LNCaP clone FGC (cell line): ENCODE measurements at regions not wholly inside any gene's neighbourhood (a gene's known extent, or its start where the extent isn't known, plus 50 kb on each side); places are given as distances from the start of the nearest gene placed in this dataset.

ENCODE experiments used
- DNase-seq: peaks from one replicate; pipeline ENCODE4 v3.0.0-alpha.2; 2011; ENCODE audit warnings: low read depth
- H3K4me3 ChIP-seq: 2 replicates; pipeline ENCODE4 v1.5.1; 2011; ENCODE audit warnings: mild to moderate bottlenecking, low read depth, low read length, control low read depth
- TF ChIP-seq, protein P1 (sequence below): IDR thresholded peaks from 2 replicates; pipeline ENCODE4 v1.5.1; 2012; ENCODE audit warnings: mild to moderate bottlenecking; ENCODE audit not compliant: control insufficient read depth, insufficient read depth; ENCODE audit errors: extremely low read depth

- TF ChIP-seq, protein P1, sequence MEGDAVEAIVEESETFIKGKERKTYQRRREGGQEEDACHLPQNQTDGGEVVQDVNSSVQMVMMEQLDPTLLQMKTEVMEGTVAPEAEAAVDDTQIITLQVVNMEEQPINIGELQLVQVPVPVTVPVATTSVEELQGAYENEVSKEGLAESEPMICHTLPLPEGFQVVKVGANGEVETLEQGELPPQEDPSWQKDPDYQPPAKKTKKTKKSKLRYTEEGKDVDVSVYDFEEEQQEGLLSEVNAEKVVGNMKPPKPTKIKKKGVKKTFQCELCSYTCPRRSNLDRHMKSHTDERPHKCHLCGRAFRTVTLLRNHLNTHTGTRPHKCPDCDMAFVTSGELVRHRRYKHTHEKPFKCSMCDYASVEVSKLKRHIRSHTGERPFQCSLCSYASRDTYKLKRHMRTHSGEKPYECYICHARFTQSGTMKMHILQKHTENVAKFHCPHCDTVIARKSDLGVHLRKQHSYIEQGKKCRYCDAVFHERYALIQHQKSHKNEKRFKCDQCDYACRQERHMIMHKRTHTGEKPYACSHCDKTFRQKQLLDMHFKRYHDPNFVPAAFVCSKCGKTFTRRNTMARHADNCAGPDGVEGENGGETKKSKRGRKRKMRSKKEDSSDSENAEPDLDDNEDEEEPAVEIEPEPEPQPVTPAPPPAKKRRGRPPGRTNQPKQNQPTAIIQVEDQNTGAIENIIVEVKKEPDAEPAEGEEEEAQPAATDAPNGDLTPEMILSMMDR, result no peak
- DNase-seq, result peak; percentile 61
Measured at GRCh38 chr13:54647275-54647674, 1618.7 kb downstream of the OLFM4 start.

DNA sequence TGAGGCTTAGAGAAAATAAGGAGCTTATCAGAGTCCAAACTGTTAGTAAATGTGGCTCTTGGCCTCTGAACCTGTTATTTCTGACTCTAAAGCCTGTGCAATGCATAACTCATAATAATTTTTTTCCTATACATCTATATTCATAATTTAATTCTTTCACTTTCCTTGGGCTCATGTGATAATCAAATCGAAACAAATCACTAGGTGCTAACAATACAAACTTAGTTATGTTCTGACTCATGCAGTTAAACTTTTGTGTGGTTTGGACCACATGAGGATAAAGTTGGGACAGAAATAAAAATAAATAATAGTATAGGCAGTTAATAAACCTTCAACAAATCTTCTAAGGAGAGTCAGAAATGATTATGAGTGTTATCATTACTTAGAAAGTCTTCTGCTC, 1629.0 kb downstream of the OLFM4 start:
- TF ChIP-seq, protein P1, result no peak
- no peak overlapping the region for H3K4me3 ChIP-seq
- DNase-seq, result no peak

More at GRCh38 chr13:54647275-54647674, 1618.7 kb downstream of the OLFM4 start:
- no peak overlapping the region for H3K4me3 ChIP-seq

- no peak for DNase-seq
- no peak overlapping the region for H3K4me3 ChIP-seq
- TF ChIP-seq, protein P1, result no peak
Measured at GRCh38 chr13:54658771-54659170, 1630.2 kb downstream of the OLFM4 start.

GRCh38 chr13:54660277-54660676, 1631.7 kb downstream of the OLFM4 start:
- TF ChIP-seq, protein P1, result no peak
- DNase-seq, result no peak
- no peak overlapping the region for H3K4me3 ChIP-seq

- no peak overlapping the region for H3K4me3 ChIP-seq
- TF ChIP-seq, protein P1, result no peak
- DNase-seq, result no peak
Measured at GRCh38 chr13:54676526-54677113, 1648.0 kb downstream of the OLFM4 start.

GRCh38 chr13:54682184-54682583, 1653.6 kb downstream of the OLFM4 start:
- no peak overlapping the region for H3K4me3 ChIP-seq
- DNase-seq, result no peak
- TF ChIP-seq, protein P1, result no peak

DNA sequence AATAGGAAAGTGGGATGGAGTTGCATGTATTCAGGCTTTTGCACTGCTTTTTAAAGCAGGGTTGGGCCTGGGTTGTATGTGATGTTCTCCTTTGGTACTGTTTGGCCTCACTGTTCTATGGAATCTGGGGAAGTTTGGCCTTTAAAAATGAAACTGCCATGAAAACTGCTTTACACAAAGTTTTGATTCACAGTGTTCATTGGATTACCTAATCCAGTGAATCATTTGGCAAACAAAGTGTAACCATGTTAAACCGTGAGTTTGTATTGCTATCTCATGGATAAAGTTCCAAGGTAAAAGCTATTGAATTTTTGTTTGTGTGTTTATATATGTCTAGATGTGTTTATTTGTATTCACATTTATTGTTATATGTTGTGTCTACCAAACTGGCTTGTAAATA, 1658.6 kb downstream of the OLFM4 start:
- peak; percentile 21 for DNase-seq
- H3K4me3 ChIP-seq, result no peak overlapping the region
- TF ChIP-seq, protein P1, result no peak
